ENCODE measurements at regions not wholly inside any gene's neighbourhood (a gene's known extent, or its start where the extent isn't known, plus 50 kb on each side); places are given as distances from the start of the nearest gene placed in this dataset.

GRCh38 chr20:51287628-51288413, 254.7 kb downstream of the NFATC2 start:
- H3K4me3 ChIP-seq (ENCODE audit: low read depth, poor library complexity, severe bottlenecking), result no peak overlapping the region
- TF ChIP-seq POLR2A (IDR thresholded peaks at IDR 0.05), result no peak
- no peak for TF ChIP-seq CTCF (IDR thresholded peaks at IDR 0.05)
- WGBS, 2 donors, result 72 to 79% methylated on average over 5 of the region's 5 CpGs
- DNase-seq (ENCODE audit: low spot score in 2 of 2), result no peak
- intact Hi-C loops (cut with DNase I; ENCODE audit: low total_unique reads), result no loop called here

- DNase-seq (ENCODE audit: low spot score in 2 of 2), result no peak
- intact Hi-C loops (cut with DNase I; ENCODE audit: low total_unique reads), result no loop called here
- TF ChIP-seq CTCF (IDR thresholded peaks at IDR 0.05), result no peak
- no peak for TF ChIP-seq POLR2A (IDR thresholded peaks at IDR 0.05)
- H3K4me3 ChIP-seq (ENCODE audit: low read depth, poor library complexity, severe bottlenecking), result no peak overlapping the region
- 32 to 43% methylated on average over 1 of the region's 1 CpG for WGBS, 2 donors
Measured at GRCh38 chr20:51286758-51287157, 255.8 kb downstream of the NFATC2 start.

DNA sequence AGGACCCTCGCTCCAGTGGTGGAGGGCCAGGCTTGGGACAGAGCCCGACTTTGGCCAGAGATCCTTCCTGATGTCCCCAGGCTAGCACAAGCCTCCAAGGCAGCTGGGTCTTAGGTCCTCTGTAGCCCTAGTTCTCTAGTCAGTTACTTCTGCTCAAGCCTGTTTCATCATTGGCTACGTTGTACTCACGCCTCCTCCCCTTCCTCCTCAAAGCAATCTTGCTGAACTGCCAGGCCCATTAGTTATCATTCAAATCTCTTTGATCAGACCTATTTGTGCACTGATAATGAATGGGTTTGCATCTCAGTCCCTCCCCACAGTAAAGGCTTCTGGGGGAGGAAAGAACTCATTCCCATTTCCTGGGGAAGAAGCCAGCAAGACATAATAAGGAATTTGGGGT, 256.8 kb downstream of the NFATC2 start:
- DNase-seq (ENCODE audit: low spot score in 2 of 2), result no peak
- no peak overlapping the region for H3K4me3 ChIP-seq (ENCODE audit: low read depth, poor library complexity, severe bottlenecking)
- no peak for TF ChIP-seq POLR2A (IDR thresholded peaks at IDR 0.05)
- no peak for TF ChIP-seq CTCF (IDR thresholded peaks at IDR 0.05)
- 56 to 67% methylated on average over 4 of the region's 4 CpGs for WGBS, 2 donors
- intact Hi-C loops (cut with DNase I; ENCODE audit: low total_unique reads), result no loop called here

DNA sequence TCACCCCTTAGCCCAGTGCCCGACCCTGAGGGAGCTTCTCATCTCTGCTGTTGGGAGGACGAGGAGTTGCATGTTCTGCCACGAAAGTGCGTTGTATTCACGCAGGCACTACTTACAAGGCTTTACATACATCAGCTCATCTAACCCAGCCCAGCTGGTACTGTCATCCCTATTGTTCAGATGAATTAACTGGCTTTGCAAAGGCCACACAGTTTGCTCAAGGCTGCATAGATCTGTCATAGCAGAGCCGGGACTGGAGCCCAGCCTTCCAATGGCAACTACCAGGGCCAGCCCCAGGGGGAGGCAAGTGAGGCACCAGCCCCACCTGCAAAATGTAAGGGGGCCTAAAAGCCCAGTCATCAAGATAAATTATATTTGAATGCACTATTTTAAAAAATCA, 257.6 kb downstream of the NFATC2 start:
- H3K4me3 ChIP-seq (ENCODE audit: low read depth, poor library complexity, severe bottlenecking), result no peak overlapping the region
- intact Hi-C loops (cut with DNase I; ENCODE audit: low total_unique reads), result loop anchor here (5.0 kb wide), 1 partner anchor 1467 kb away; no protein-coding TSS in a partner anchor
- no peak for TF ChIP-seq CTCF (IDR thresholded peaks at IDR 0.05)
- TF ChIP-seq POLR2A (IDR thresholded peaks at IDR 0.05), result no peak
- no peak for DNase-seq (ENCODE audit: low spot score in 2 of 2)
- WGBS, 2 donors, result 82% methylated on average over 6 of the region's 6 CpGs

DNA sequence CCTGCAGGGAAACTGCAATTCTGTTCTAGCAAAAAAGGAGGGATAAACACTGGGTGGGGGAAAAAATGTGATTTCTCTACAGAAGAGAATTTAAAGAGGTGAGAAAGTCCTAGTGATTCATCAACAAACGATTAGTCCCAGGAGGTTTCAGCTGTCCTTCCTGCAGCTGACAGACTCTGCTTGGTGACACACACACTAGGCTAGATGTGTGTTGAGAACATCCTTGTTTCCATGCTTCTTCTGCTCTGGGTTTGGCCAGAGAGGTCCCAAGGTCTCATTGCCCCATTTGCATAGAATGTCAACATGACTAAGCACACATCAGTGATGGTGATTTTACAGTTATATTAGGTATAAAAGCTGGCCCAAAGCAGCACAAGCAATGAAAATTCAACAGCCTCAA, 258.3 kb downstream of the NFATC2 start:
- no peak for DNase-seq (ENCODE audit: low spot score in 2 of 2)
- no peak overlapping the region for H3K4me3 ChIP-seq (ENCODE audit: low read depth, poor library complexity, severe bottlenecking)
- 56 to 57% methylated on average over 1 of the region's 1 CpG for WGBS, 2 donors
- intact Hi-C loops (cut with DNase I; ENCODE audit: low total_unique reads), result loop anchor here (5.0 kb wide), 1 partner anchor 1468 kb away; no protein-coding TSS in a partner anchor
- TF ChIP-seq CTCF (IDR thresholded peaks at IDR 0.05), result no peak
- TF ChIP-seq POLR2A (IDR thresholded peaks at IDR 0.05), result no peak

Measured in lower leg skin (tissue), 4 donors.